Ovary (tissue), 7 donors: ENCODE measurements at regions not wholly inside any gene's neighbourhood (a gene's known extent, or its start where the extent isn't known, plus 50 kb on each side); places are given as distances from the start of the nearest gene placed in this dataset.
A peak's percentile ranks its signal among the peaks of the same experiment; 100 is the strongest.

Source experiments
- DNase-seq, 5 donors: peaks; one replicate each; pipeline ENCODE4 v3.0.0-alpha.2; 2019 to 2020
- H3K27ac ChIP-seq, 2 donors: fragments of 200-600 bp; one replicate each; pipeline versions ENCODE4 v1.5.1 to v1.8.0; 2019 to 2022
- H3K27me3 ChIP-seq: fragments of 200-600 bp; one replicate; pipeline ENCODE4 v1.8.0; 2022
- H3K36me3 ChIP-seq: fragments of 200-600 bp; sonication (generic); one replicate; pipeline ENCODE4 v1.5.1; 2019
- H3K4me1 ChIP-seq: one replicate; pipeline ENCODE4 v1.8.1; 2013; ENCODE audit warnings: mild to moderate bottlenecking, moderate library complexity; ENCODE audit not compliant: insufficient read depth
- H3K4me3 ChIP-seq: fragments of 200-600 bp; sonication (generic); one replicate; pipeline ENCODE4 v1.5.1; 2017
- H3K9me3 ChIP-seq, 2 donors: fragments of 200-600 bp in 1 of 2; sonication (generic) in 1 of 2; one replicate each; pipeline versions ENCODE4 v1.5.1 to v1.8.1; 2013 to 2019; ENCODE audit warnings: mild to moderate bottlenecking in 1 of 2, moderate library complexity in 1 of 2
- CTCF ChIP-seq, 3 donors: fragments of 450-650 bp in 2 of 3; fragments of 200-600 bp in 1 of 3; IDR thresholded peaks; one replicate each; pipeline versions ENCODE4 v1.5.1 to v1.8.0; 2016 to 2022; ENCODE audit warnings: antibody characterized with exemption in 3 of 3, mild to moderate bottlenecking in 1 of 3
- EP300 ChIP-seq: sonication (generic); formaldehyde crosslinking; IDR thresholded peaks from one replicate; pipeline ENCODE4 v1.6.1; 2017; ENCODE audit warnings: antibody characterized with exemption
- POLR2A ChIP-seq: fragments of 450-650 bp; IDR thresholded peaks from one replicate; pipeline ENCODE4 v1.6.1; 2017; ENCODE audit warnings: antibody characterized with exemption, mild to moderate bottlenecking, moderate library complexity
- WGBS, 3 donors: extraction: QIAGEN DNeasy Blood & Tissue Kit in 1 of 3; methylation state at CpG; one replicate each; pipeline versions ENCODE4 v1.1.5 to v1.1.7; 2013 to 2017; 5-methylcytosine and 5-hydroxymethylcytosine counted together
- intact Hi-C, 4 donors: fragments of 100-400 bp; cut with DNase I; formaldehyde crosslinking; loops; one replicate each; pipeline versions ENCODE4 v1.11.0 to v1.15.1; 2022 to 2023
- donor health status: DM: no; HTN: no; CAD: no; lungs with moderate emphysema.
- donor health status: DM: no; HTN: no; CAD: no.
- donor health status: Bipolar disorder and iron deficiency.
- donor health status: DM: no; HTN: no; CAD: no.
- donor health status: DM: yes; HTN: yes; CAD: no.

GRCh38 chr15:95013381-95013780, 782.0 kb downstream of the MCTP2 start:
- DNase-seq, result no peak
- intact Hi-C loops, result no loop called here
- no peak for TF ChIP-seq POLR2A
- TF ChIP-seq CTCF (IDR thresholded peaks at IDR 0.05), result no peak
- TF ChIP-seq EP300, result no peak
- Histone ChIP-seq H3K36me3 (no peaks in the 10 kb centered on the region), H3K4me1 (no peaks in the 10 kb centered on the region), H3K9me3 (no peaks in the 10 kb centered on the region), H3K4me3 (no peak overlapping the region), H3K27ac (no peak overlapping the region), H3K27me3 (no peaks in the 10 kb centered on the region)

GRCh38 chr15:95016511-95017229, 785.3 kb downstream of the MCTP2 start:
- intact Hi-C loops, result no loop called here
- no peak for TF ChIP-seq POLR2A
- no peak for TF ChIP-seq EP300
- TF ChIP-seq CTCF (IDR thresholded peaks at IDR 0.05), result no peak
- Histone ChIP-seq H3K27ac (no peak overlapping the region), H3K4me1 (no peaks in the 10 kb centered on the region), H3K36me3 (no peaks in the 10 kb centered on the region), H3K4me3 (no peak overlapping the region), H3K9me3 (no peaks in the 10 kb centered on the region), H3K27me3 (no peaks in the 10 kb centered on the region)
- WGBS, 3 donors, result 7 to 13% (median 7%) methylated on average over 2 of the region's 2 CpGs
- no peak for DNase-seq

- 77 to 84% (median 82%) methylated on average over 4 of the region's 4 CpGs for WGBS, 3 donors
- Histone ChIP-seq H3K9me3 (no peaks in the 10 kb centered on the region), H3K27ac (no peak overlapping the region), H3K4me3 (no peak overlapping the region), H3K36me3 (no peaks in the 10 kb centered on the region), H3K4me1 (no peaks in the 10 kb centered on the region), H3K27me3 (no peaks in the 10 kb centered on the region)
- TF ChIP-seq EP300, result no peak
- TF ChIP-seq POLR2A, result no peak
- TF ChIP-seq CTCF (IDR thresholded peaks at IDR 0.05), result no peak
- DNase-seq, result peak in 4 of 5 donors; percentile 18 to 43 (median 35)
- intact Hi-C loops, result no loop called here
Measured at GRCh38 chr15:95017666-95018328, 786.4 kb downstream of the MCTP2 start.

- no peak for TF ChIP-seq EP300
- no peak for TF ChIP-seq POLR2A
- no peak for TF ChIP-seq CTCF (IDR thresholded peaks at IDR 0.05)
- intact Hi-C loops, result no loop called here
- no peak for DNase-seq
- H3K36me3 ChIP-seq, result no peaks in the 10 kb centered on the region
- H3K4me3 ChIP-seq, result no peak overlapping the region
- no peak overlapping the region for H3K27ac ChIP-seq
- H3K9me3 ChIP-seq, result no peaks in the 10 kb centered on the region
- H3K27me3 ChIP-seq, result no peaks in the 10 kb centered on the region
- no peaks in the 10 kb centered on the region for H3K4me1 ChIP-seq
- WGBS, 3 donors, result 72 to 80% (median 77%) methylated on average over 6 of the region's 6 CpGs
Measured at GRCh38 chr15:95018888-95019545, 787.7 kb downstream of the MCTP2 start.
